DOHH2 (cell line): ENCODE measurements at regions not wholly inside any gene's neighbourhood (a gene's known extent, or its start where the extent isn't known, plus 50 kb on each side); places are given as distances from the start of the nearest gene placed in this dataset.

ENCODE experiments used
- H3F3A ChIP-seq: fragments of 200-600 bp; sonication (generic), shearing (Covaris generic); 2 replicates; pipeline ENCODE4 v1.6.0; 2016; ENCODE audit warnings: antibody characterized with exemption, mild to moderate bottlenecking; ENCODE audit not compliant: control insufficient read depth, insufficient read depth
- H3K27ac ChIP-seq: fragments of 200-600 bp; sonication (generic); 2 replicates; pipeline ENCODE4 v1.5.1; 2014; ENCODE audit warnings: low read depth, mild to moderate bottlenecking, low read length, moderate library complexity
- H3K27me3 ChIP-seq: fragments of 200-600 bp; sonication (generic); 2 replicates; pipeline ENCODE4 v1.6.1; 2014; ENCODE audit warnings: mild to moderate bottlenecking, low read length, mixed read lengths; ENCODE audit not compliant: control insufficient read depth
- H3K36me3 ChIP-seq: fragments of 200-600 bp; sonication (generic); 2 replicates; pipeline ENCODE4 v1.6.1; 2014; ENCODE audit warnings: mild to moderate bottlenecking, low read length, moderate library complexity, mixed read lengths; ENCODE audit not compliant: control insufficient read depth
- H3K4me1 ChIP-seq: fragments of 200-600 bp; sonication (generic); 2 replicates; pipeline ENCODE4 v1.6.1; 2014; ENCODE audit warnings: mild to moderate bottlenecking, low read length, mixed read lengths; ENCODE audit not compliant: control insufficient read depth
- H3K4me2 ChIP-seq: fragments of 200-600 bp; sonication (generic); 2 replicates; pipeline ENCODE4 v1.6.0; 2014; ENCODE audit warnings: mild to moderate bottlenecking, low read length, moderate library complexity
- H3K4me3 ChIP-seq: fragments of 200-600 bp; sonication (generic); 2 replicates; pipeline ENCODE4 v1.5.1; 2014; ENCODE audit warnings: mild to moderate bottlenecking, low read length, mixed read lengths
- H3K79me2 ChIP-seq: fragments of 200-600 bp; sonication (generic); 2 replicates; pipeline ENCODE4 v1.6.1; 2014; ENCODE audit warnings: mild to moderate bottlenecking, low read length, mixed read lengths; ENCODE audit not compliant: control insufficient read depth
- H3K9me2 ChIP-seq: fragments of 200-600 bp; sonication (generic); replicated peaks from 2 replicates; pipeline ENCODE4 v1.6.1; 2014; ENCODE audit warnings: mild to moderate bottlenecking, low read length, mixed read lengths; ENCODE audit not compliant: control insufficient read depth
- H3K9me3 ChIP-seq: fragments of 200-600 bp; sonication (generic); 2 replicates; pipeline ENCODE4 v1.6.1; 2014; ENCODE audit warnings: antibody characterized with exemption, low read length, mixed read lengths; ENCODE audit not compliant: control insufficient read depth, insufficient read depth
- H4K20me1 ChIP-seq: fragments of 200-600 bp; sonication (generic); 2 replicates; pipeline ENCODE4 v1.6.0; 2014; ENCODE audit warnings: low read depth, mild to moderate bottlenecking, antibody characterized with exemption, low read length, moderate library complexity; ENCODE audit not compliant: control insufficient read depth, insufficient read depth
- EZH2phosphoT487 ChIP-seq: fragments of 200-600 bp; sonication (generic); IDR thresholded peaks from 2 replicates; pipeline ENCODE4 v1.6.1; 2017; ENCODE audit warnings: borderline replicate concordance, mild to moderate bottlenecking, antibody characterized with exemption, low read length, moderate library complexity, mixed read lengths
- TF ChIP-seq, protein P1 (sequence below): fragments of 200-600 bp; sonication (generic); IDR thresholded peaks from one replicate; pipeline ENCODE4 v1.5.1; 2014; ENCODE audit warnings: antibody characterized with exemption, mild to moderate bottlenecking, low read depth, low read length; ENCODE audit not compliant: poor library complexity, severe bottlenecking

GRCh38 chr3:188948281-188948996 is 223.3 kb upstream of the TPRG1 start:
- H3F3A ChIP-seq = no peaks in the 10 kb centered on the region
- H3K79me2 ChIP-seq = no peaks in the 10 kb centered on the region
- H3K4me2 ChIP-seq = no peak overlapping the region
- H3K9me2 ChIP-seq = no peaks in the 10 kb centered on the region
- no peaks in the 10 kb centered on the region for H3K9me3 ChIP-seq
- no peaks in the 10 kb centered on the region for H3K36me3 ChIP-seq
- H3K4me3 ChIP-seq = no peak overlapping the region
- peaks cover 41% of the 10 kb centered on the region for H3K4me1 ChIP-seq
- no peaks in the 10 kb centered on the region for H3K27me3 ChIP-seq
- TF ChIP-seq, protein P1, sequence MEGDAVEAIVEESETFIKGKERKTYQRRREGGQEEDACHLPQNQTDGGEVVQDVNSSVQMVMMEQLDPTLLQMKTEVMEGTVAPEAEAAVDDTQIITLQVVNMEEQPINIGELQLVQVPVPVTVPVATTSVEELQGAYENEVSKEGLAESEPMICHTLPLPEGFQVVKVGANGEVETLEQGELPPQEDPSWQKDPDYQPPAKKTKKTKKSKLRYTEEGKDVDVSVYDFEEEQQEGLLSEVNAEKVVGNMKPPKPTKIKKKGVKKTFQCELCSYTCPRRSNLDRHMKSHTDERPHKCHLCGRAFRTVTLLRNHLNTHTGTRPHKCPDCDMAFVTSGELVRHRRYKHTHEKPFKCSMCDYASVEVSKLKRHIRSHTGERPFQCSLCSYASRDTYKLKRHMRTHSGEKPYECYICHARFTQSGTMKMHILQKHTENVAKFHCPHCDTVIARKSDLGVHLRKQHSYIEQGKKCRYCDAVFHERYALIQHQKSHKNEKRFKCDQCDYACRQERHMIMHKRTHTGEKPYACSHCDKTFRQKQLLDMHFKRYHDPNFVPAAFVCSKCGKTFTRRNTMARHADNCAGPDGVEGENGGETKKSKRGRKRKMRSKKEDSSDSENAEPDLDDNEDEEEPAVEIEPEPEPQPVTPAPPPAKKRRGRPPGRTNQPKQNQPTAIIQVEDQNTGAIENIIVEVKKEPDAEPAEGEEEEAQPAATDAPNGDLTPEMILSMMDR = no peak
- no peak for TF ChIP-seq EZH2phosphoT487
- no peaks in the 10 kb centered on the region for H4K20me1 ChIP-seq
- no peak overlapping the region for H3K27ac ChIP-seq

DNA sequence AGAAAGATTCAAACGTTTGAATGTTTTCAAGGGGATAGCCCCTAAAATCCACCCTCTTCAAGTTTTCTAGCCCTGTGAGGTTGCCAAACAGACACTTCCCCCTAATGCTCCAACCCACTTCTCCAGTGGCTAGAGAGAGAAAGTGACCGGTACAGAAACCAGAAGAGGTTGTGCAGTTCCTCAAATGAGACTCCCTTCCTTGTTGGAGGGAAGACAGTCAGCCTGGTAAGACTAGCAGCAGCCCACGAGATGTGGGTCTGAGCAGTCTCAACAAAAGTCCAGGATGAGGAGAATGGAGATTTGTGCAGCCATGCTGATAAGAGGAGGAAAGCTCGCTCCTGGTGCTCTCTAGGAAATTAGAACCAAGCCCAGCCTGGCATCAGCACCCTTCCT is 222.8 kb upstream of the TPRG1 start:
- Histone ChIP-seq H3K4me2 (no peak overlapping the region), H3K27ac (no peak overlapping the region), H4K20me1 (no peaks in the 10 kb centered on the region), H3K9me2 (no peaks in the 10 kb centered on the region), H3K36me3 (no peaks in the 10 kb centered on the region), H3K4me3 (no peak overlapping the region), H3K9me3 (no peaks in the 10 kb centered on the region), H3K79me2 (no peaks in the 10 kb centered on the region), H3K4me1 (peaks cover 47% of the 10 kb centered on the region), H3K27me3 (no peaks in the 10 kb centered on the region), H3F3A (no peaks in the 10 kb centered on the region)
- TF ChIP-seq EZH2phosphoT487 = no peak
- TF ChIP-seq, protein P1 = no peak

GRCh38 chr3:188949456-188949855 is 222.3 kb upstream of the TPRG1 start:
- H4K20me1 ChIP-seq = no peaks in the 10 kb centered on the region
- H3K9me3 ChIP-seq = no peaks in the 10 kb centered on the region
- H3K27ac ChIP-seq = no peak overlapping the region
- H3K79me2 ChIP-seq = no peaks in the 10 kb centered on the region
- H3K4me1 ChIP-seq = peaks cover 52% of the 10 kb centered on the region
- no peaks in the 10 kb centered on the region for H3K27me3 ChIP-seq
- H3K9me2 ChIP-seq = no peaks in the 10 kb centered on the region
- H3K36me3 ChIP-seq = no peaks in the 10 kb centered on the region
- no peak overlapping the region for H3K4me2 ChIP-seq
- no peak overlapping the region for H3K4me3 ChIP-seq
- TF ChIP-seq, protein P1 = no peak
- TF ChIP-seq EZH2phosphoT487 = no peak
- no peaks in the 10 kb centered on the region for H3F3A ChIP-seq

DNA sequence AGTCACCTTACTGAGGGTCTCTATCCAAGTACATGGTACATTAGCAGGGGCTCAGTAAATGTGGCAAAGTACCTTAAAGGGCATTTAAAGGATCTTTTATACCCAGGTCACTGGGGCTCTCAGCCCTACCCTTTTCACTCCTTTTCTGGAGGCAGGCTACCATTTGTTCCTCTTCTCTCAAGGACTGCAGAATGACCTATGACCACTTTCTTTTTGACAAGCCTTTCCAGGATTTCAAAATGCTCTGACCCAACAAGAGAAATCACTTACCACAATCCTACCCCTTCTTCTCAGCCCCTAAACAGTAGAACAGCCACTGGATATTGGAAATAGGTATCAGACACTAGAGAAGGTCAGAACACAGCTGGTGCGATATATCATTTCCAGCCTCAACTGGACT is 221.8 kb upstream of the TPRG1 start:
- H3K27me3 ChIP-seq = no peaks in the 10 kb centered on the region
- no peaks in the 10 kb centered on the region for H3K36me3 ChIP-seq
- no peak overlapping the region for H3K4me3 ChIP-seq
- H4K20me1 ChIP-seq = no peaks in the 10 kb centered on the region
- H3F3A ChIP-seq = no peaks in the 10 kb centered on the region
- no peak overlapping the region for H3K27ac ChIP-seq
- no peak for TF ChIP-seq EZH2phosphoT487
- no peak overlapping the region for H3K4me2 ChIP-seq
- no peaks in the 10 kb centered on the region for H3K79me2 ChIP-seq
- H3K9me2 ChIP-seq = no peaks in the 10 kb centered on the region
- no peaks in the 10 kb centered on the region for H3K9me3 ChIP-seq
- H3K4me1 ChIP-seq = peaks cover 57% of the 10 kb centered on the region
